GM12892 (cell line): ENCODE measurements at regions not wholly inside any gene's neighbourhood (a gene's known extent, or its start where the extent isn't known, plus 50 kb on each side); places are given as distances from the start of the nearest gene placed in this dataset.

Source experiments
- DNase-seq: peaks from one replicate; pipeline ENCODE4 v3.0.0; 2011; ENCODE audit not compliant: insufficient read length
- FAIRE-seq: peaks from 2 replicates; lab custom pipeline; 2011; peaks lifted over from hg19 to GRCh38; lab: Jason Lieb, UNC
- POLR2A ChIP-seq: IDR thresholded peaks from 2 replicates; pipeline ENCODE4 v1.6.1; 2011; ENCODE audit warnings: low read depth, low read length, control low read depth
- POLR2AphosphoS5 ChIP-seq: IDR thresholded peaks from 2 replicates; pipeline ENCODE4 v1.6.1; 2011; ENCODE audit warnings: low read depth, low read length, control low read depth
- TAF1 ChIP-seq: IDR thresholded peaks from 2 replicates; pipeline ENCODE4 v1.6.1; 2011; ENCODE audit warnings: low read depth, mild to moderate bottlenecking, control low read depth, low read length, borderline replicate concordance

- no peak for FAIRE-seq
- TF ChIP-seq POLR2A: no peak
- TF ChIP-seq POLR2AphosphoS5: no peak
- TF ChIP-seq TAF1: no peak
- DNase-seq: no peak
Observed at GRCh38 chr6:88301256-88301655, 135.1 kb upstream of the CNR1 start.

GRCh38 chr6:88298066-88298845, 132.1 kb upstream of the CNR1 start:
- no peak for DNase-seq

DNA sequence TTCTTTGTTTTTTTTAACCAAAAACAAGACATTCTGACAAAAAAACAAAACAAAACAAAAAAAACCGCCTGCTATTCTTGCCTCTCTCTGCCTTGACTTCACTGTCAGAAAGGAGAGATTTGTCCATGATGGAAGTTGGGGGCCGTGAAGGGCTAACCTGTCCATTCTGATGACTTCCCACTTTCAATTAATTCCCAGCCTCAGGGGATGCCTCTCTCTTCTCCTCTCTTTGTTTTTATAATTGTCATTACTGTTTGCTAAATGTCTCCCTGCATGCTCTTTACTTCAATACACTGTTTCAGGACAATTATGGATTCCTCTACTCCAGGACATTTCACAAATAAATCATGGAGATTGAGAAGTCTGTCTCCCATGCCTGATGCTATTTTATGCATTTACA, 130.5 kb upstream of the CNR1 start:
- DNase-seq (no peak), FAIRE-seq (no peak)
- no peak for TF ChIP-seq TAF1

More at GRCh38 chr6:88298066-88298845, 132.1 kb upstream of the CNR1 start:
- TF ChIP-seq TAF1 (no peak), POLR2A (no peak), POLR2AphosphoS5 (no peak)
- no peak for FAIRE-seq

DNA sequence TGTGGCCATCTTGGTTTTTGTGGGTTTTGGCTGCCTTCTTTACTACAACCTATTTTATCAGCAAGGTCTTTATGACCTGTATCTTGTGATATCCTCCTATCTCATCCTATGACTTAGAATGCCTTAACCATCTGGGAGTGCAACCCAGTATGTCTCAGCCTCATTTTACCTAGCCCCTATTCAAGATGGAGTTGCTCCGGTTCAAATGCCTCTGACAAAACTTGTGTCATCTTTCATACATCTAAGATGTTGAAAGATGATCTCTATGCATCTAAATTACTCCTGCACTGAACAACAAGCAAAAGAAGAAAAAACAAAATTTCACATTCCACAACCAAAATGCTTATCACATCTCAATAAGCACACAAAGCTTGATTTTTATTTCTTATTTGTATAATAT, 129.5 kb upstream of the CNR1 start:
- DNase-seq (no peak), FAIRE-seq (no peak)
- TF ChIP-seq POLR2AphosphoS5: no peak
- no peak for TF ChIP-seq POLR2A
- no peak for TF ChIP-seq TAF1

- DNase-seq (no peak), FAIRE-seq (no peak)
- TF ChIP-seq POLR2AphosphoS5 (no peak), TAF1 (no peak), POLR2A (no peak)
Observed at GRCh38 chr6:88294702-88295101, 128.6 kb upstream of the CNR1 start.

DNA sequence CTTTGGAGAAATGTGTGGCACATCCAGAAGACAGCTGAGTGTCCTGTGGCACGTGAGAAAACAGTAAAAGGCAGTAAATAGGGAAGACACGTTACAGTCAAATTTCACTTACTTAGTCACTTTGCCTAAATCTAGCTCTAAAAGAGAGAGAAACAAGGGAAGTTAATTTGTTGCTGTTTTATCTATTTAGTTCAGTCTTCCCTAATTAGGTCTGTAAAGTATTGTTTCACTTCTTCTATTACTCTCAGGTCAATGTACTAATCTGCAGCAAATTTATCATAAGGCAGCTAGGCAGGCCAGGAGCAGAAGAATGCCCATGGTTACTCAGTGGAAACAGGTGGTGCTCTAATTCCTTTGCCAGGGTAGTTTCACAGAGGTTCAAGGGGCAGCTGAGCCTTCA, 124.3 kb upstream of the CNR1 start:
- DNase-seq (no peak), FAIRE-seq (no peak)
- TF ChIP-seq TAF1 (no peak), POLR2AphosphoS5 (no peak), POLR2A (no peak)

- DNase-seq: no peak
- no peak for FAIRE-seq
- TF ChIP-seq TAF1 (no peak), POLR2AphosphoS5 (no peak), POLR2A (no peak)
Observed at GRCh38 chr6:88287696-88288095, 121.5 kb upstream of the CNR1 start.

DNA sequence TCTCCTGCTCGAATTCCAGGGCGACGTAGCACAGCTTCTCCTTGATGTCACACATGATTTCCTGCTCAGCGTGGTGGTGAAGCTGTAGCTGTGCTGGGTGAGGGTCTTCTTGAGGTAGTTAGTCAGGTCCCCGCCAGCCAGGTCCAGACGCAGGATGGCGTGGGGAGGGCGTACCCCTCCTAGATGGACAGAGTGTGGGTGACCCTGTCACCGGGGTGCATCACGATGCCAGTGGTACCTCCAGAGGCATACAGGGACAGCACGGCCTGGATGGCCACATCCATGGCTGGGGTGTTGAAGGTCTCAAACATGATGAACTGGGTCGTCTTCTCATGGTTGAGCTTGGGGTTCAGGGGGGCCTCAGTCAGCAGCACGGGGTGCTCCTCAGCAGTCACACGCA, 110.2 kb upstream of the CNR1 start:
- FAIRE-seq (no peak), DNase-seq (no peak)
- no peak for TF ChIP-seq TAF1
- no peak for TF ChIP-seq POLR2A
- TF ChIP-seq POLR2AphosphoS5: no peak

DNA sequence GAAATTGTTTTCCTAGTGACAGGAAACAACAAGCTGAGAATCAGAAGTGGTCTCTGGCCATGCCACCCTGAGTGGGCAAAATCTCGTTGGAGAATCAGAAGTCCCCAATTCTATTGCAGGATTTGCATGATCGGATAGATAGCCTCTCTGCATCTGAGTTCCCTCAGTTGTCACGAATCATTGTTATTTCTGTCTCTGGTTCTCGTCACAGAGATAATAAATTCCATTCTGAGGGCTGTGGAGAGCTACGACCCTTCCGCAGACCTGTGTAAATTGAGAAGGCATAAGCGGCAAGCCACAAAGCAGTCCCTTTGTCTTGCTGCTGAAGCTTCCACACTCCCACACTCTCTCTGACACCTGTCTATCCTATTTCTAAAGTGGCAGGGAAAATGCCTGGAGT, 102.4 kb upstream of the CNR1 start:
- FAIRE-seq (no peak), DNase-seq (no peak)
- TF ChIP-seq POLR2AphosphoS5: no peak
- no peak for TF ChIP-seq POLR2A
- no peak for TF ChIP-seq TAF1

DNA sequence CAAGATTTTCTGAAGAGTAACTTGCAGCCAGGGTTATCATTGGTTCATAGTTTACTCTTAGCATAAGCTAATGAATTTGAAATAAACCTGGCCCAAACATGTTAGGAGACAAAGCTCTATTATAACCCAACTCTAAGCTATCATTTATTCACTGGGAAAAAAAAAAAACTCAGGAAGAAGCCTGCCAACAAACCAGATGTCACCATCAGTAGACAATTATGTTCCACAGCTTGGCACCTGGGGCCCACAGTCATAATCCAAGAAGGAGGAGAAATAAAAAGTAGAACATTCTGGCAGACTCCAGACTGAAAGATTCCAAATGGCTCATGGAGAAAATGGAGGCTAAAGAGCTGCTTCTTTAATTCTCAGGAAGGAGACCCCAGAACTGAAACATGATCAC, 100.0 kb upstream of the CNR1 start:
- FAIRE-seq (no peak), DNase-seq (no peak)
- TF ChIP-seq POLR2A: no peak
- TF ChIP-seq TAF1: no peak
- TF ChIP-seq POLR2AphosphoS5: no peak

- TF ChIP-seq POLR2A (no peak), TAF1 (no peak), POLR2AphosphoS5 (no peak)
- DNase-seq (no peak), FAIRE-seq (no peak)
Observed at GRCh38 chr6:88263591-88263990, 97.4 kb upstream of the CNR1 start.

- FAIRE-seq (peak; percentile 5), DNase-seq (no peak)
Observed at GRCh38 chr6:88262332-88262731, 96.2 kb upstream of the CNR1 start.

More at GRCh38 chr6:88262332-88262731, 96.2 kb upstream of the CNR1 start:
- no peak for TF ChIP-seq POLR2AphosphoS5
- no peak for TF ChIP-seq TAF1
- no peak for TF ChIP-seq POLR2A
